ENCODE measurements at regions not wholly inside any gene's neighbourhood (a gene's known extent, or its start where the extent isn't known, plus 50 kb on each side); places are given as distances from the start of the nearest gene placed in this dataset.

GRCh38 chr18:75120521-75120920 is 88.4 kb downstream of the PTGR3 start:
- ATAC-seq (ENCODE audit: low FRiP score) (no peak), DNase-seq (ENCODE audit: low spot score) (no peak)
- TF ChIP-seq, protein P1, sequence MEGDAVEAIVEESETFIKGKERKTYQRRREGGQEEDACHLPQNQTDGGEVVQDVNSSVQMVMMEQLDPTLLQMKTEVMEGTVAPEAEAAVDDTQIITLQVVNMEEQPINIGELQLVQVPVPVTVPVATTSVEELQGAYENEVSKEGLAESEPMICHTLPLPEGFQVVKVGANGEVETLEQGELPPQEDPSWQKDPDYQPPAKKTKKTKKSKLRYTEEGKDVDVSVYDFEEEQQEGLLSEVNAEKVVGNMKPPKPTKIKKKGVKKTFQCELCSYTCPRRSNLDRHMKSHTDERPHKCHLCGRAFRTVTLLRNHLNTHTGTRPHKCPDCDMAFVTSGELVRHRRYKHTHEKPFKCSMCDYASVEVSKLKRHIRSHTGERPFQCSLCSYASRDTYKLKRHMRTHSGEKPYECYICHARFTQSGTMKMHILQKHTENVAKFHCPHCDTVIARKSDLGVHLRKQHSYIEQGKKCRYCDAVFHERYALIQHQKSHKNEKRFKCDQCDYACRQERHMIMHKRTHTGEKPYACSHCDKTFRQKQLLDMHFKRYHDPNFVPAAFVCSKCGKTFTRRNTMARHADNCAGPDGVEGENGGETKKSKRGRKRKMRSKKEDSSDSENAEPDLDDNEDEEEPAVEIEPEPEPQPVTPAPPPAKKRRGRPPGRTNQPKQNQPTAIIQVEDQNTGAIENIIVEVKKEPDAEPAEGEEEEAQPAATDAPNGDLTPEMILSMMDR (IDR thresholded peaks at IDR 0.05): no peak

- DNase-seq (ENCODE audit: low spot score): no peak
- ATAC-seq (ENCODE audit: low FRiP score): no peak
- TF ChIP-seq, protein P1 (IDR thresholded peaks at IDR 0.05): no peak
These were observed 92.1 kb downstream of the PTGR3 start for GRCh38 chr18:75116809-75117208.

GRCh38 chr18:75116165-75116564 is 92.8 kb downstream of the PTGR3 start:
- DNase-seq (ENCODE audit: low spot score): no peak
- ATAC-seq (ENCODE audit: low FRiP score): no peak
- TF ChIP-seq, protein P1 (IDR thresholded peaks at IDR 0.05): no peak

DNA sequence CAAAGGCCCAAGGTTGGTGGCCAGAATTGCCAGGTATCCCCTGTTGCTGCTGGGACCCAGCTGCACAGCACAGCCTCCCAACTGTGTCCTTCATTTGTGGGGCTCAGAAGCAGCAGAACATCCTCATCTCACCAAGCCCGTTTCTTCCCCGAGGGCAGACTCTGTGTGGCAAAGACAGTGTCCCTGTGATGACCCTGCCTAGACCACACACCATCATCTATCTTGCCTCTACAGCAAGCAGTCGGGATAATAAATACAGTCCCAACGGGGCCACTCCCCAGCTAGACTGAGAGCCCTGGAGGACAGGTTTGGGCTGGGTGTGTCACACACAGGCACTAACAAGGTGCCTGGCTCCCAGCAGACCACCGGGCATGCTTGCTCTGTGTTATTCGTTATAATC is 93.4 kb downstream of the PTGR3 start:
- TF ChIP-seq, protein P1 (IDR thresholded peaks at IDR 0.05): no peak
- ATAC-seq (ENCODE audit: low FRiP score): no peak

More for the DNA sequence above, 93.4 kb downstream of the PTGR3 start:
- no peak for DNase-seq (ENCODE audit: low spot score)
